CD14-positive monocyte (primary cell): ENCODE measurements at regions not wholly inside any gene's neighbourhood (a gene's known extent, or its start where the extent isn't known, plus 50 kb on each side); places are given as distances from the start of the nearest gene placed in this dataset.

Experiments
- DNase-seq, 3 donors: peaks; one replicate each; pipeline ENCODE4 v3.0.0-alpha.2; 2011 to 2022
- H2AFZ ChIP-seq: 2 replicates; pipeline ENCODE4 v1.6.0; 2012; ENCODE audit warnings: mild to moderate bottlenecking, low read depth, low read length, inconsistent platforms; ENCODE audit not compliant: insufficient read depth, poor library complexity, severe bottlenecking
- H3K27ac ChIP-seq, 2 donors: 1 replicate in 1 of 2; 2 replicates in 1 of 2; pipeline ENCODE4 v1.5.1; 2012 to 2013; ENCODE audit warnings: low read length in 2 of 2, control low read depth in 1 of 2, inconsistent platforms in 1 of 2, low read depth in 1 of 2, mild to moderate bottlenecking in 1 of 2
- H3K27me3 ChIP-seq, 2 donors: one replicate each; pipeline versions ENCODE4 v1.6.0 to v1.6.1; 2011 to 2013; ENCODE audit warnings: low read length in 2 of 2; ENCODE audit not compliant: control insufficient read depth in 2 of 2, insufficient read depth in 2 of 2
- H3K36me3 ChIP-seq, 2 donors: replicated peaks in 1 of 2; 1 replicate in 1 of 2; 2 replicates in 1 of 2; pipeline versions ENCODE4 v1.5.1 to v1.6.1; 2012 to 2013; ENCODE audit warnings: low read length in 2 of 2, control low read depth in 1 of 2, inconsistent platforms in 1 of 2, mild to moderate bottlenecking in 1 of 2; ENCODE audit not compliant: insufficient read depth in 2 of 2, control insufficient read depth in 1 of 2
- H3K4me1 ChIP-seq, 2 donors: 1 replicate in 1 of 2; 2 replicates in 1 of 2; pipeline versions ENCODE4 v1.5.1 to v1.6.1; 2012 to 2013; ENCODE audit warnings: low read length in 2 of 2, control low read depth in 1 of 2, inconsistent platforms in 1 of 2, mild to moderate bottlenecking in 1 of 2, moderate library complexity in 1 of 2; ENCODE audit not compliant: insufficient read depth in 2 of 2, control insufficient read depth in 1 of 2
- H3K4me2 ChIP-seq: replicated peaks from 2 replicates; pipeline ENCODE3; 2012; ENCODE audit warnings: low read length, moderate library complexity, mild to moderate bottlenecking; ENCODE audit not compliant: poor library complexity, severe bottlenecking; ENCODE audit errors: extremely low read depth
- H3K4me3 ChIP-seq, 3 experiments: fragments of 200-600 bp in 1 of 3; sonication (generic) in 1 of 3; replicated peaks in 1 of 3; 1 replicate in 2 of 3; 2 replicates in 1 of 3; pipeline ENCODE4 v1.5.1; 2011 to 2013; ENCODE audit warnings: low read length in 3 of 3, mild to moderate bottlenecking in 3 of 3, control low read depth in 2 of 3, low read depth in 2 of 3, inconsistent platforms in 1 of 3, moderate library complexity in 1 of 3
- H3K79me2 ChIP-seq: 2 replicates; pipeline ENCODE4 v1.6.0; 2012; ENCODE audit warnings: mild to moderate bottlenecking, control low read depth, inconsistent platforms, low read length, moderate library complexity; ENCODE audit not compliant: insufficient read depth
- H3K9ac ChIP-seq: 2 replicates; pipeline ENCODE4 v1.6.0; 2017; ENCODE audit warnings: low read length, mild to moderate bottlenecking; ENCODE audit not compliant: insufficient read depth, poor library complexity, severe bottlenecking
- H3K9me3 ChIP-seq, 2 donors: replicated peaks in 1 of 2; 1 replicate in 1 of 2; 2 replicates in 1 of 2; pipeline versions ENCODE4 v1.5.1 to v1.6.1; 2012 to 2013; ENCODE audit warnings: low read length in 2 of 2, control low read depth in 1 of 2; ENCODE audit not compliant: control insufficient read depth in 1 of 2, insufficient read depth in 1 of 2
- H4K20me1 ChIP-seq: 2 replicates; pipeline ENCODE4 v1.6.0; 2012; ENCODE audit warnings: mild to moderate bottlenecking, low read length, control low read depth, moderate library complexity; ENCODE audit not compliant: insufficient read depth
- H3K27ac Mint-ChIP-seq, 7 donors: one replicate each; pipeline ENCODE4 v1.8.0; 2020; ENCODE audit warnings: mild to moderate bottlenecking in 7 of 7, mixed read lengths in 7 of 7, moderate library complexity in 6 of 7, inconsistent platforms in 2 of 7
- H3K27me3 Mint-ChIP-seq, 3 donors: one replicate each; pipeline ENCODE4 v1.8.0; 2021 to 2022; ENCODE audit warnings: low read depth in 3 of 3, mild to moderate bottlenecking in 3 of 3, mixed read lengths in 3 of 3, moderate library complexity in 3 of 3, inconsistent platforms in 1 of 3
- H3K36me3 Mint-ChIP-seq, 2 donors: one replicate each; pipeline ENCODE4 v1.8.0; 2020; ENCODE audit warnings: mixed read lengths in 2 of 2, inconsistent platforms in 1 of 2, mild to moderate bottlenecking in 1 of 2
- H3K4me1 Mint-ChIP-seq: one replicate; pipeline ENCODE4 v1.8.0; 2020; ENCODE audit warnings: mild to moderate bottlenecking, mixed read lengths
- H3K4me3 Mint-ChIP-seq, 2 donors: one replicate each; pipeline ENCODE4 v1.8.0; 2020; ENCODE audit warnings: mild to moderate bottlenecking in 2 of 2, mixed read lengths in 2 of 2, moderate library complexity in 1 of 2
- H3K9me3 Mint-ChIP-seq, 7 donors: one replicate each; pipeline ENCODE4 v1.8.0; 2020 to 2022; ENCODE audit warnings: mixed read lengths in 7 of 7, mild to moderate bottlenecking in 6 of 7, moderate library complexity in 6 of 7, inconsistent platforms in 2 of 7
- WGBS: methylation state at CpG from one replicate; pipeline ENCODE4 v1.1.5; 2013; ENCODE audit warnings: missing lambda C conversion rate; ENCODE audit not compliant: insufficient coverage; 5-methylcytosine and 5-hydroxymethylcytosine counted together
- intact Hi-C, 2 donors: fragments of 100-400 bp; cut with micrococcal nuclease; formaldehyde crosslinking; loops; one replicate each; pipeline versions ENCODE4 v1.15.0 to v1.15.1; 2023
- TF ChIP-seq, protein P1 (sequence below): fragments of 200-600 bp; IDR thresholded peaks from one replicate; pipeline ENCODE4 v1.8.0; 2022; ENCODE audit warnings: antibody characterized with exemption, mild to moderate bottlenecking

DNA sequence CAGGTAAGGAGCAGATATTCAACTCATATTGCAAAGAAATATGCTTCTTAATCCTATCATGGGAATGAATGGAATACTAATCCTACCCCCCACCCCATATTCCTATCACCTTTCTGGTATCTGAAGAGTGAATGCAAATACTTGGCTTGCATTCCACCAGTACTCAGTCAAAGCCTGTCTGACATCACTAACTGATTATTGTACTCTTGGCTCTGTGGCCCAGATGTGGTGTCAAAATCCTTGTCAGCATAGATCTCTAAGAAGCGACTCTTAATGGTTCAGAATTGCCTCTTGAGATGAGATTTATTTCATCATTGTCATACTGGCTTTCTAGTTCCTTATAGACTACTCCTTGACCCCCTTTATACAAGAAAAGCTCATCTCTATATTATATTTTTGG lies 604.6 kb downstream of the ADGRL2 start:
- Histone ChIP-seq H4K20me1 (no peaks in the 10 kb centered on the region), H3K4me3 (no peak overlapping the region), H2AFZ (no peak overlapping the region), H3K27me3 (no peaks in the 10 kb centered on the region), H3K4me2 (no peak overlapping the region), H3K79me2 (no peaks in the 10 kb centered on the region), H3K9me3 (no peaks in the 10 kb centered on the region), H3K4me1 (no peaks in the 10 kb centered on the region), H3K9ac (no peak overlapping the region), H3K27ac (no peak overlapping the region), H3K36me3 (no peaks in the 10 kb centered on the region)
- no peak for DNase-seq
- Mint-ChIP-seq H3K27ac (no peak overlapping the region), H3K4me1 (no peaks in the 10 kb centered on the region), H3K27me3 (no peaks in the 10 kb centered on the region), H3K36me3 (no peaks in the 10 kb centered on the region), H3K4me3 (no peak overlapping the region), H3K9me3 (peaks cover 0 to 6% (median 1%) of the 10 kb centered on the region in 7 donors)
- TF ChIP-seq, protein P1, sequence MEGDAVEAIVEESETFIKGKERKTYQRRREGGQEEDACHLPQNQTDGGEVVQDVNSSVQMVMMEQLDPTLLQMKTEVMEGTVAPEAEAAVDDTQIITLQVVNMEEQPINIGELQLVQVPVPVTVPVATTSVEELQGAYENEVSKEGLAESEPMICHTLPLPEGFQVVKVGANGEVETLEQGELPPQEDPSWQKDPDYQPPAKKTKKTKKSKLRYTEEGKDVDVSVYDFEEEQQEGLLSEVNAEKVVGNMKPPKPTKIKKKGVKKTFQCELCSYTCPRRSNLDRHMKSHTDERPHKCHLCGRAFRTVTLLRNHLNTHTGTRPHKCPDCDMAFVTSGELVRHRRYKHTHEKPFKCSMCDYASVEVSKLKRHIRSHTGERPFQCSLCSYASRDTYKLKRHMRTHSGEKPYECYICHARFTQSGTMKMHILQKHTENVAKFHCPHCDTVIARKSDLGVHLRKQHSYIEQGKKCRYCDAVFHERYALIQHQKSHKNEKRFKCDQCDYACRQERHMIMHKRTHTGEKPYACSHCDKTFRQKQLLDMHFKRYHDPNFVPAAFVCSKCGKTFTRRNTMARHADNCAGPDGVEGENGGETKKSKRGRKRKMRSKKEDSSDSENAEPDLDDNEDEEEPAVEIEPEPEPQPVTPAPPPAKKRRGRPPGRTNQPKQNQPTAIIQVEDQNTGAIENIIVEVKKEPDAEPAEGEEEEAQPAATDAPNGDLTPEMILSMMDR: no peak
- intact Hi-C loops: no loop called here
- no CpG with 5 or more reads among the region's 1 CpG for WGBS

GRCh38 chr1:82401116-82401515 lies 600.4 kb downstream of the ADGRL2 start:
- H3K4me2 ChIP-seq: no peak overlapping the region
- no peak overlapping the region for H3K27ac ChIP-seq
- H2AFZ ChIP-seq: no peak overlapping the region
- no peaks in the 10 kb centered on the region for H3K9me3 ChIP-seq
- TF ChIP-seq, protein P1: no peak
- H3K27me3 ChIP-seq: no peaks in the 10 kb centered on the region
- no CpG with 5 or more reads among the region's 1 CpG for WGBS
- no peak overlapping the region for H3K4me3 Mint-ChIP-seq
- no peaks in the 10 kb centered on the region for H3K36me3 ChIP-seq
- DNase-seq: no peak
- no peak overlapping the region for H3K4me3 ChIP-seq
- H4K20me1 ChIP-seq: no peaks in the 10 kb centered on the region
- no peaks in the 10 kb centered on the region for H3K4me1 Mint-ChIP-seq
- H3K79me2 ChIP-seq: no peaks in the 10 kb centered on the region
- intact Hi-C loops: no loop called here
- H3K27me3 Mint-ChIP-seq: no peaks in the 10 kb centered on the region
- no peak overlapping the region for H3K27ac Mint-ChIP-seq
- no peak overlapping the region for H3K9ac ChIP-seq
- no peaks in the 10 kb centered on the region for H3K36me3 Mint-ChIP-seq
- no peaks in the 10 kb centered on the region for H3K4me1 ChIP-seq
- H3K9me3 Mint-ChIP-seq: peaks cover 0 to 7% (median 2%) of the 10 kb centered on the region in 7 donors
